ENCODE measurements at regions not wholly inside any gene's neighbourhood (a gene's known extent, or its start where the extent isn't known, plus 50 kb on each side); places are given as distances from the start of the nearest gene placed in this dataset.

GRCh38 chr1:94314222-94314858, 77.0 kb upstream of the ARHGAP29 start:
- no peak for DNase-seq (ENCODE audit: low read depth)

GRCh38 chr1:94310570-94311270, 73.3 kb upstream of the ARHGAP29 start:
- H3K4me3 ChIP-seq (replicated peaks; ENCODE audit: low read depth, low read length) = no peak overlapping the region
- no peak for TF ChIP-seq CTCF (IDR thresholded peaks at IDR 0.05; ENCODE audit: low read length, missing control alignments)
- no peak for DNase-seq (ENCODE audit: low read depth)

More at GRCh38 chr1:94314222-94314858, 77.0 kb upstream of the ARHGAP29 start:
- no peak overlapping the region for H3K4me3 ChIP-seq (replicated peaks; ENCODE audit: low read depth, low read length)
- no peak for TF ChIP-seq CTCF (IDR thresholded peaks at IDR 0.05; ENCODE audit: low read length, missing control alignments)

GRCh38 chr1:94309829-94310569, 72.6 kb upstream of the ARHGAP29 start:
- H3K4me3 ChIP-seq (replicated peaks; ENCODE audit: low read depth, low read length) = no peak overlapping the region
- no peak for DNase-seq (ENCODE audit: low read depth)
- no peak for TF ChIP-seq CTCF (IDR thresholded peaks at IDR 0.05; ENCODE audit: low read length, missing control alignments)

GRCh38 chr1:94309216-94309615, 71.8 kb upstream of the ARHGAP29 start:
- H3K4me3 ChIP-seq (replicated peaks; ENCODE audit: low read depth, low read length) = no peak overlapping the region
- no peak for TF ChIP-seq CTCF (IDR thresholded peaks at IDR 0.05; ENCODE audit: low read length, missing control alignments)
- DNase-seq (ENCODE audit: low read depth) = no peak

- TF ChIP-seq CTCF (IDR thresholded peaks at IDR 0.05; ENCODE audit: low read length, missing control alignments) = no peak
- DNase-seq (ENCODE audit: low read depth) = no peak
- no peak overlapping the region for H3K4me3 ChIP-seq (replicated peaks; ENCODE audit: low read depth, low read length)
Observed at GRCh38 chr1:94306521-94306920, 69.1 kb upstream of the ARHGAP29 start.

GRCh38 chr1:94305704-94306103, 68.3 kb upstream of the ARHGAP29 start:
- no peak overlapping the region for H3K4me3 ChIP-seq (replicated peaks; ENCODE audit: low read depth, low read length)
- no peak for TF ChIP-seq CTCF (IDR thresholded peaks at IDR 0.05; ENCODE audit: low read length, missing control alignments)
- DNase-seq (ENCODE audit: low read depth) = no peak

All from fibroblast of pulmonary artery (primary cell).